ENCODE measurements at regions not wholly inside any gene's neighbourhood (a gene's known extent, or its start where the extent isn't known, plus 50 kb on each side); places are given as distances from the start of the nearest gene placed in this dataset.
"Not testable (repeated sequence)": the region's sequence is repeated elsewhere in the genome, so short reads cannot be mapped to it uniquely, and the experiment has no call there.

- no peak for DNase-seq
Measured at GRCh38 chr4:33780952-33781791, 2463.1 kb downstream of the ARAP2 start.

- no peak for DNase-seq
Measured at GRCh38 chr4:33785843-33786242, 2458.5 kb downstream of the ARAP2 start.

- DNase-seq = no peak
Measured at GRCh38 chr4:33802578-33802977, 2441.7 kb downstream of the ARAP2 start.

GRCh38 chr4:33825685-33826084 lies 2418.6 kb downstream of the ARAP2 start:
- DNase-seq = no peak

- DNase-seq = not testable (repeated sequence)
Measured at GRCh38 chr4:33829356-33829755, 2415.0 kb downstream of the ARAP2 start.

GRCh38 chr4:33831442-33832066 lies 2412.8 kb downstream of the ARAP2 start:
- no peak for DNase-seq

GRCh38 chr4:33835764-33836163 lies 2408.6 kb downstream of the ARAP2 start:
- not testable (repeated sequence) for DNase-seq

- DNase-seq = no peak
Measured at GRCh38 chr4:33837043-33837838, 2407.1 kb downstream of the ARAP2 start.

GRCh38 chr4:33841120-33841519 lies 2403.2 kb downstream of the ARAP2 start:
- no peak for DNase-seq

GRCh38 chr4:33850371-33850902 lies 2393.9 kb downstream of the ARAP2 start:
- no peak for DNase-seq

- DNase-seq = not testable (repeated sequence)
Measured at GRCh38 chr4:33853670-33854069, 2390.6 kb downstream of the ARAP2 start.

- no peak for DNase-seq
Measured at GRCh38 chr4:33864290-33864859, 2379.9 kb downstream of the ARAP2 start.

- no peak for DNase-seq
Measured at GRCh38 chr4:33873791-33874190, 2370.5 kb downstream of the ARAP2 start.

GRCh38 chr4:33878710-33879109 lies 2365.6 kb downstream of the ARAP2 start:
- DNase-seq = no peak

- DNase-seq = no peak
Measured at GRCh38 chr4:33881176-33881575, 2363.1 kb downstream of the ARAP2 start.

GRCh38 chr4:33882246-33882990 lies 2361.9 kb downstream of the ARAP2 start:
- DNase-seq = no peak

GRCh38 chr4:33883111-33883510 lies 2361.2 kb downstream of the ARAP2 start:
- no peak for DNase-seq

- DNase-seq = no peak
Measured at GRCh38 chr4:33886356-33886755, 2358.0 kb downstream of the ARAP2 start.

GRCh38 chr4:33890841-33891240 lies 2353.5 kb downstream of the ARAP2 start:
- no peak for DNase-seq

- DNase-seq = no peak
Measured at GRCh38 chr4:33911959-33912358, 2332.4 kb downstream of the ARAP2 start.

GRCh38 chr4:33914386-33914785 lies 2329.9 kb downstream of the ARAP2 start:
- no peak for DNase-seq

- DNase-seq = no peak
Measured at GRCh38 chr4:33923469-33923868, 2320.8 kb downstream of the ARAP2 start.

Data from activated CD4-positive, alpha-beta T cell treated with anti-CD3 and anti-CD28 coated beads, Interleukin-10, Interleukin-2, amounts not matched to agents 100 ng/mL and 50 ng/mL, durations not matched to agents 16 hours and 8 hours (primary cell).